A549 (cell line): ENCODE measurements at regions not wholly inside any gene's neighbourhood (a gene's known extent, or its start where the extent isn't known, plus 50 kb on each side); places are given as distances from the start of the nearest gene placed in this dataset.

ENCODE experiments used
- ATAC-seq, 2 experiments: fragments of 200-7000 bp in 1 of 2; fragments of >200 bp in 1 of 2; cut with Nextera tagmentation in 1 of 2; cut with Tn5 transposase in 1 of 2; 3 replicates each; pipeline versions ENCODE4 v1.8.0 to v1.9.1; 2018 to 2020; ENCODE audit warnings: mild to moderate bottlenecking in 1 of 2, moderate library complexity in 1 of 2
- CTCF ChIA-PET: fragments of 300-600 bp; sonication (Branson Sonifier 250); formaldehyde crosslinking; extraction: SDS; loops from one replicate; lab custom pipeline; 2021; ENCODE audit warnings: antibody characterized with exemption, inconsistent platforms; lab: Yijun Ruan, JAX
- POLR2A ChIA-PET: fragments of 350-600 bp; formaldehyde crosslinking; extraction: SDS; loops from one replicate; lab custom pipeline; 2021; ENCODE audit warnings: antibody characterized with exemption, inconsistent platforms; lab: Yijun Ruan, JAX
- DNase-seq, 2 experiments: peaks; one replicate each; pipeline versions ENCODE4 v3.0.0 to v3.0.0-alpha.2; 2011 to 2016; ENCODE audit warnings: low read depth in 1 of 2, low spot score in 1 of 2
- FAIRE-seq: peaks from 2 replicates; lab custom pipeline; 2011; peaks lifted over from hg19 to GRCh38; lab: Jason Lieb, UNC
- H3K27ac ChIP-seq, 2 experiments: fragments of >200 bp; sonication (Bioruptor Twin); formaldehyde crosslinking; 3 replicates each; pipeline ENCODE4 v1.5.1; 2016 to 2017
- H3K4me1 ChIP-seq: fragments of >200 bp; sonication (Bioruptor Twin); formaldehyde crosslinking; 3 replicates; pipeline ENCODE4 v1.6.1; 2016
- H3K4me2 ChIP-seq: fragments of >200 bp; sonication (Bioruptor Twin); formaldehyde crosslinking; 3 replicates; pipeline ENCODE4 v1.6.1; 2016
- H3K4me3 ChIP-seq: fragments of >200 bp; sonication (Bioruptor Twin); formaldehyde crosslinking; 3 replicates; pipeline ENCODE4 v1.5.1; 2016
- H3K9me3 ChIP-seq: fragments of >200 bp; sonication (Bioruptor Twin); formaldehyde crosslinking; 3 replicates; pipeline ENCODE4 v1.6.1; 2016
- BHLHE40 ChIP-seq: IDR thresholded peaks from 2 replicates; pipeline ENCODE4 v1.6.1; 2012; ENCODE audit warnings: low read depth, low read length, inconsistent platforms
- CBX2 ChIP-seq: fragments of 200-600 bp; sonication (generic); IDR thresholded peaks from 2 replicates; pipeline ENCODE4 v1.6.1; 2016; ENCODE audit warnings: low read depth, mild to moderate bottlenecking, borderline replicate concordance
- CBX8 ChIP-seq: fragments of 200-600 bp; sonication (generic); IDR thresholded peaks from 2 replicates; pipeline ENCODE4 v1.6.1; 2016
- CHD4 ChIP-seq: fragments of 200-600 bp; sonication (generic); IDR thresholded peaks from 2 replicates; pipeline ENCODE4 v1.6.1; 2016; ENCODE audit warnings: antibody characterized with exemption, mild to moderate bottlenecking, borderline replicate concordance
- CTCF ChIP-seq: fragments of >200 bp; sonication (Bioruptor Twin); formaldehyde crosslinking; IDR thresholded peaks from 3 replicates; pipeline ENCODE4 v1.5.1; 2016
- E2F6 ChIP-seq: IDR thresholded peaks from 2 replicates; pipeline ENCODE4 v1.6.1; 2012; ENCODE audit warnings: low read depth, borderline replicate concordance
- EHMT2 ChIP-seq: fragments of 200-600 bp; sonication (generic); IDR thresholded peaks from 2 replicates; pipeline ENCODE4 v1.6.1; 2016; ENCODE audit warnings: antibody characterized with exemption, low read depth, mild to moderate bottlenecking, moderate library complexity
- ELK1 ChIP-seq: fragments of 150-350 bp; IDR thresholded peaks from 2 replicates; pipeline ENCODE4 v1.6.1; 2014; ENCODE audit warnings: low read depth, mild to moderate bottlenecking, low read length
- ESRRA ChIP-seq: fragments of 150-350 bp; IDR thresholded peaks from 2 replicates; pipeline ENCODE4 v1.6.1; 2014; ENCODE audit warnings: mild to moderate bottlenecking, low read length, borderline replicate concordance
- FOXS1 ChIP-seq: fragments of 250-450 bp; sonication (Bioruptor Pico); IDR thresholded peaks from 2 replicates; pipeline ENCODE4 v1.5.0; 2020; ENCODE audit warnings: mild to moderate bottlenecking, moderate library complexity
- HMGXB4 ChIP-seq: fragments of 250-450 bp; sonication (Bioruptor Pico); IDR thresholded peaks from 2 replicates; pipeline ENCODE4 v1.5.0; 2021; ENCODE audit warnings: mild to moderate bottlenecking, moderate library complexity, borderline replicate concordance
- HOXA7 ChIP-seq: fragments of 250-450 bp; sonication (Bioruptor Pico); IDR thresholded peaks from 2 replicates; pipeline ENCODE4 v1.5.0; 2020; ENCODE audit warnings: mild to moderate bottlenecking, moderate library complexity
- HOXB5 ChIP-seq: fragments of 250-450 bp; sonication (Bioruptor Pico); IDR thresholded peaks from 2 replicates; pipeline ENCODE4 v1.5.0; 2020; ENCODE audit warnings: mild to moderate bottlenecking, moderate library complexity
- KDM1A ChIP-seq: fragments of 200-600 bp; sonication (generic); IDR thresholded peaks from 2 replicates; pipeline ENCODE4 v1.6.1; 2016; ENCODE audit warnings: low read depth, mild to moderate bottlenecking
- MAX ChIP-seq: IDR thresholded peaks from 2 replicates; pipeline ENCODE4 v1.6.1; 2012
- NFE2L2 ChIP-seq: fragments of 150-350 bp; conservative IDR thresholded peaks from 2 replicates; pipeline ENCODE4 v1.6.1; 2014; ENCODE audit warnings: low read length
- NPAS2 ChIP-seq: fragments of 250-450 bp; sonication (Bioruptor Pico); IDR thresholded peaks from 2 replicates; pipeline ENCODE4 v1.8.0; 2022; ENCODE audit warnings: mild to moderate bottlenecking, moderate library complexity, borderline replicate concordance
- PBX3 ChIP-seq: IDR thresholded peaks from 2 replicates; pipeline ENCODE4 v1.6.1; 2012
- RAD21 ChIP-seq, 2 experiments: fragments of >200 bp in 1 of 2; sonication (Bioruptor Twin) in 1 of 2; formaldehyde crosslinking in 1 of 2; IDR thresholded peaks in 1 of 2; conservative IDR thresholded peaks in 1 of 2; 2 replicates in 1 of 2; 3 replicates in 1 of 2; pipeline ENCODE4 v1.6.1; 2012 to 2018; ENCODE audit warnings: inconsistent platforms in 1 of 2
- RCOR1 ChIP-seq: fragments of 150-350 bp; IDR thresholded peaks from 2 replicates; pipeline ENCODE4 v1.6.1; 2014; ENCODE audit warnings: antibody characterized with exemption, low read length, low read depth
- REST ChIP-seq: fragments of 200-600 bp; sonication (generic); IDR thresholded peaks from 2 replicates; pipeline ENCODE4 v1.6.1; 2016; ENCODE audit warnings: antibody characterized with exemption, mild to moderate bottlenecking, moderate library complexity
- TP53 ChIP-seq: fragments of 250-450 bp; sonication (Bioruptor Pico); IDR thresholded peaks from 2 replicates; pipeline ENCODE4 v1.5.0; 2021; ENCODE audit warnings: mild to moderate bottlenecking, moderate library complexity
- ZC3H11A ChIP-seq: fragments of 450-650 bp; IDR thresholded peaks from 2 replicates; pipeline ENCODE4 v1.6.1; 2014; ENCODE audit warnings: antibody characterized with exemption, mild to moderate bottlenecking
- ZFP36 ChIP-seq: fragments of 450-650 bp; IDR thresholded peaks from 2 replicates; pipeline ENCODE4 v1.6.1; 2014; ENCODE audit warnings: borderline replicate concordance; ENCODE audit not compliant: partially characterized antibody
- WGBS: methylation state at CpG from one replicate; pipeline ENCODE4 v1.1.6; 2017; ENCODE audit errors: missing lambda C conversion rate; 5-methylcytosine and 5-hydroxymethylcytosine counted together

GRCh38 chr12:105706973-105707334 lies 376.5 kb downstream of the C12orf75 start (continued):
- no peak for TF ChIP-seq RCOR1
- TF ChIP-seq ELK1, result no peak
- no peak for TF ChIP-seq CBX2
- TF ChIP-seq NFE2L2, result no peak
- TF ChIP-seq, all 56 proteins: peak for 0

- Histone ChIP-seq H3K4me1 (no peaks in the 10 kb centered on the region), H3K4me2 (no peak overlapping the region), H3K4me3 (no peak overlapping the region), H3K27ac (no peak overlapping the region), H3K9me3 (no peaks in the 10 kb centered on the region)
- FAIRE-seq (no peak), ATAC-seq (no peak), DNase-seq (no peak)
- TF ChIP-seq FOXS1 (CRISPR knock-in tag) (no peak), BHLHE40 (no peak), CHD4 (no peak), PBX3 (no peak), ESRRA (no peak), EHMT2 (no peak), TP53 (CRISPR knock-in tag) (no peak)
- CTCF ChIA-PET, result interaction anchor here (0.7 to 2.0 kb wide), 3 partner anchors 9 to 422 kb away, joined by 3 to 7 read pairs (median 3); no protein-coding TSS in a partner anchor
- 86% methylated on average over 4 of the region's 4 CpGs for WGBS
- POLR2A ChIA-PET, result no interaction called here
Observed at GRCh38 chr12:105713606-105714305, 383.3 kb downstream of the C12orf75 start.

- FAIRE-seq (no peak), DNase-seq (no peak), ATAC-seq (no peak; a peak in 2 of 6 replicates)
- POLR2A ChIA-PET, result no interaction called here
- Histone ChIP-seq H3K4me3 (no peak overlapping the region), H3K27ac (no peak overlapping the region), H3K4me1 (no peaks in the 10 kb centered on the region), H3K9me3 (no peaks in the 10 kb centered on the region), H3K4me2 (no peak overlapping the region)
- 54% methylated on average over 5 of the region's 5 CpGs for WGBS
- CTCF ChIA-PET, result interaction anchor here (0.5 kb wide), 1 partner anchor 9 kb away, joined by 4 read pairs; no protein-coding TSS in a partner anchor
- TF ChIP-seq ZC3H11A (no peak), NPAS2 (CRISPR knock-in tag) (no peak), ZFP36 (no peak), E2F6 (no peak), REST (no peak), MAX (no peak), CBX8 (no peak), RAD21 (conservative IDR thresholded peaks at IDR 0.05 in 1 of 2, IDR thresholded peaks at IDR 0.05 in 1 of 2) (no peak), HOXB5 (CRISPR knock-in tag) (no peak), KDM1A (no peak), RCOR1 (no peak), HMGXB4 (CRISPR knock-in tag) (no peak), HOXA7 (CRISPR knock-in tag) (no peak), CTCF (no peak)
Observed at GRCh38 chr12:105716621-105717020, 386.1 kb downstream of the C12orf75 start.
